Neural progenitor cell (in vitro differentiated cells): ENCODE measurements at regions not wholly inside any gene's neighbourhood (a gene's known extent, or its start where the extent isn't known, plus 50 kb on each side); places are given as distances from the start of the nearest gene placed in this dataset.

Experiments used
- DNase-seq: peaks from one replicate; pipeline ENCODE4 v3.0.0-alpha.2; 2016; ENCODE audit warnings: low spot score
- H2AFZ ChIP-seq: fragments of 200-600 bp; sonication (generic); replicated peaks from 2 replicates; pipeline ENCODE4 v1.6.1; 2016; ENCODE audit warnings: antibody characterized with exemption
- H3F3A ChIP-seq: fragments of 200-600 bp; sonication (generic); 2 replicates; pipeline ENCODE4 v1.6.1; 2016; ENCODE audit warnings: antibody characterized with exemption, low read depth
- H3K27ac ChIP-seq: fragments of 200-600 bp; sonication (generic); 2 replicates; pipeline ENCODE4 v1.5.1; 2016; ENCODE audit warnings: mild to moderate bottlenecking
- H3K27me3 ChIP-seq: fragments of 200-600 bp; sonication (generic); 2 replicates; pipeline ENCODE4 v1.6.1; 2016; ENCODE audit warnings: mild to moderate bottlenecking, moderate library complexity
- H3K36me3 ChIP-seq: fragments of 200-600 bp; sonication (generic); 2 replicates; pipeline ENCODE4 v1.5.1; 2016
- H3K4me1 ChIP-seq: fragments of 200-600 bp; sonication (generic); 2 replicates; pipeline ENCODE4 v1.6.1; 2016; ENCODE audit warnings: mixed run types
- H3K4me2 ChIP-seq: fragments of 200-600 bp; sonication (generic); 2 replicates; pipeline ENCODE4 v1.6.1; 2016
- H3K4me3 ChIP-seq: fragments of 200-600 bp; sonication (generic); 2 replicates; pipeline ENCODE4 v1.5.1; 2016
- H3K79me2 ChIP-seq: fragments of 200-600 bp; sonication (generic); 2 replicates; pipeline ENCODE4 v1.6.1; 2016; ENCODE audit warnings: low read depth
- H3K9ac ChIP-seq: fragments of 200-600 bp; sonication (generic); 2 replicates; pipeline ENCODE4 v1.6.1; 2016
- H3K9me3 ChIP-seq: fragments of 200-600 bp; sonication (generic); 2 replicates; pipeline ENCODE4 v1.5.1; 2016; ENCODE audit warnings: low read depth
- H4K20me1 ChIP-seq: fragments of 200-600 bp; sonication (generic); 2 replicates; pipeline ENCODE4 v1.6.1; 2016; ENCODE audit warnings: low read depth
- H3K27ac Mint-ChIP-seq: 3 replicates; pipeline ENCODE4 v1.8.0; 2021; ENCODE audit warnings: mixed read lengths
- H3K27me3 Mint-ChIP-seq: 2 replicates; pipeline ENCODE4 v1.8.0; 2022; ENCODE audit warnings: low read depth, mild to moderate bottlenecking, inconsistent platforms, moderate library complexity, mixed read lengths; ENCODE audit not compliant: insufficient read depth
- H3K36me3 Mint-ChIP-seq: 3 replicates; pipeline ENCODE4 v1.8.0; 2021; ENCODE audit warnings: mixed read lengths
- H3K4me1 Mint-ChIP-seq: 3 replicates; pipeline ENCODE4 v1.8.0; 2021; ENCODE audit warnings: mixed read lengths
- H3K4me3 Mint-ChIP-seq: 3 replicates; pipeline ENCODE4 v1.8.0; 2021; ENCODE audit warnings: mild to moderate bottlenecking, moderate library complexity, mixed read lengths
- H3K9me3 Mint-ChIP-seq: 3 replicates; pipeline ENCODE4 v1.8.0; 2020; ENCODE audit warnings: mixed read lengths
- EZH2 ChIP-seq: fragments of 200-600 bp; sonication (generic); IDR thresholded peaks from 2 replicates; pipeline ENCODE4 v1.6.1; 2017; ENCODE audit warnings: antibody characterized with exemption, mild to moderate bottlenecking, moderate library complexity
- EZH2phosphoT487 ChIP-seq: fragments of 200-600 bp; sonication (generic); IDR thresholded peaks from 2 replicates; pipeline ENCODE4 v1.6.1; 2017; ENCODE audit warnings: antibody characterized with exemption
- TF ChIP-seq, protein P1 (sequence below): fragments of 200-600 bp; sonication (generic); IDR thresholded peaks from 2 replicates; pipeline ENCODE4 v1.5.1; 2017; ENCODE audit warnings: antibody characterized with exemption, mild to moderate bottlenecking

DNA sequence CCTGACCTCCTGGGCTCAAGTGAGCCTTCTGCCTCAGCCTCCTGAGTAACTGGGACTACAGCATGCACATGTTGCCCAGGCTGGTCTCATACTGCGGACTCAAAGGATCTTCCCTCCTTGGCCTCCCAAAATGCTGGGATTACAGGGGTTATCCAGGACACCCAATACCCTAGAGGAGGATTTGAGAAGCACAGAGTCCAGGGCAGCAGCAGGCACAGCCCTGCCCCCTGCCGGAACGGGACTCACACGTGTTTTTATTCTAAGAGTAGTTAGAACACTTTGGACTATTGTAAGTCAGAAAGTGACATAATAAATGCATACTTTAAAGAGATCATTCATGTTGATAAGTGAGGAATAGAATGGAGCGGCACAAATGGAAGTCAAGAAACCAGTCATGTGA lies 80.2 kb downstream of the C6orf118 start:
- no peak for TF ChIP-seq EZH2
- TF ChIP-seq EZH2phosphoT487, result no peak
- TF ChIP-seq, protein P1, sequence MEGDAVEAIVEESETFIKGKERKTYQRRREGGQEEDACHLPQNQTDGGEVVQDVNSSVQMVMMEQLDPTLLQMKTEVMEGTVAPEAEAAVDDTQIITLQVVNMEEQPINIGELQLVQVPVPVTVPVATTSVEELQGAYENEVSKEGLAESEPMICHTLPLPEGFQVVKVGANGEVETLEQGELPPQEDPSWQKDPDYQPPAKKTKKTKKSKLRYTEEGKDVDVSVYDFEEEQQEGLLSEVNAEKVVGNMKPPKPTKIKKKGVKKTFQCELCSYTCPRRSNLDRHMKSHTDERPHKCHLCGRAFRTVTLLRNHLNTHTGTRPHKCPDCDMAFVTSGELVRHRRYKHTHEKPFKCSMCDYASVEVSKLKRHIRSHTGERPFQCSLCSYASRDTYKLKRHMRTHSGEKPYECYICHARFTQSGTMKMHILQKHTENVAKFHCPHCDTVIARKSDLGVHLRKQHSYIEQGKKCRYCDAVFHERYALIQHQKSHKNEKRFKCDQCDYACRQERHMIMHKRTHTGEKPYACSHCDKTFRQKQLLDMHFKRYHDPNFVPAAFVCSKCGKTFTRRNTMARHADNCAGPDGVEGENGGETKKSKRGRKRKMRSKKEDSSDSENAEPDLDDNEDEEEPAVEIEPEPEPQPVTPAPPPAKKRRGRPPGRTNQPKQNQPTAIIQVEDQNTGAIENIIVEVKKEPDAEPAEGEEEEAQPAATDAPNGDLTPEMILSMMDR, result no peak
- H3K4me3 ChIP-seq, result no peak overlapping the region
- no peaks in the 10 kb centered on the region for H3K9me3 ChIP-seq
- no peaks in the 10 kb centered on the region for H3K4me1 ChIP-seq
- H3K9me3 Mint-ChIP-seq, result no peaks in the 10 kb centered on the region
- no peaks in the 10 kb centered on the region for H3K27me3 ChIP-seq
- H2AFZ ChIP-seq, result no peak overlapping the region
- H3K79me2 ChIP-seq, result no peaks in the 10 kb centered on the region
- H3K4me3 Mint-ChIP-seq, result no peak overlapping the region
- no peaks in the 10 kb centered on the region for H3K36me3 ChIP-seq
- H3K9ac ChIP-seq, result no peak overlapping the region
- no peak for DNase-seq
- peaks cover 13% of the 10 kb centered on the region for H3K4me1 Mint-ChIP-seq
- H3K27ac Mint-ChIP-seq, result no peak overlapping the region
- no peaks in the 10 kb centered on the region for H4K20me1 ChIP-seq
- H3K27ac ChIP-seq, result no peak overlapping the region
- no peak overlapping the region for H3K4me2 ChIP-seq
- H3K27me3 Mint-ChIP-seq, result no peaks in the 10 kb centered on the region
- no peaks in the 10 kb centered on the region for H3K36me3 Mint-ChIP-seq
- H3F3A ChIP-seq, result no peaks in the 10 kb centered on the region

DNA sequence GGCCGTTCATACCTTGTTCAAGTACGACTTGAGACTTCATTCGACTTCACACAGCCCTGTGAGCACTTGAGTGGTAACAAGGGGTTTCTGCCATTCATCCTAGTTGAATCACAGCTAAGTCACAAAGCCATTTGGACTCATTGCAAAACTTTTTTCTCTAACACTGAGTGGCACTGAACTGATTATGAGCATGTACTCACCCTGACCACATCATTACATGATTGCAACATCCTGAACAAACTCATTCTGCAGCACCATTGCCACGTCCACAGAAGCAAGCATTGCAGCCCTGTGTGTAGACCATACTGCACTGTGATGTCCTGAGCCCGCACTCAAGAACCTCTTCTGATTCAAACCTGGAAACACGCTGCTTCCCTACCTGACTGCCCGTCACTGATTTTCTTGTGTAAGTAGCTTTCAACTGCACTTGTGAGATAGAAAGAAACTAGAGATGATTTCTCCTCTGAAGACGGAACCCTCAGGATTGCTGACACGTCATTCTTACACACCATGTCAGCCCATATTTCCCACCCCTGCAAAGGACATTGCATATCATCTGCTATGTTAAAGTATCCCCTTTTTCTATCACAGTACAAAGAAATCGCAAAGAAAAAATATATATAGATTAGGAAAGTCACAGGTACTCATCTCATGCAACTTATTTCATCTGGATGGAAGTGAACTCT lies 81.6 kb downstream of the C6orf118 start:
- Histone ChIP-seq H3K27me3 (no peaks in the 10 kb centered on the region), H3K9ac (no peak overlapping the region), H2AFZ (no peak overlapping the region), H3K27ac (no peak overlapping the region), H3K36me3 (no peaks in the 10 kb centered on the region), H3F3A (no peaks in the 10 kb centered on the region), H3K79me2 (no peaks in the 10 kb centered on the region), H4K20me1 (no peaks in the 10 kb centered on the region), H3K4me1 (no peaks in the 10 kb centered on the region), H3K9me3 (no peaks in the 10 kb centered on the region), H3K4me3 (no peak overlapping the region), H3K4me2 (no peak overlapping the region)
- Mint-ChIP-seq H3K4me1 (peaks cover 10% of the 10 kb centered on the region), H3K9me3 (no peaks in the 10 kb centered on the region), H3K27me3 (no peaks in the 10 kb centered on the region), H3K36me3 (no peaks in the 10 kb centered on the region), H3K27ac (no peak overlapping the region), H3K4me3 (no peak overlapping the region)
- TF ChIP-seq EZH2, result no peak
- TF ChIP-seq, protein P1, result no peak
- TF ChIP-seq EZH2phosphoT487, result no peak
- DNase-seq, result no peak

DNA sequence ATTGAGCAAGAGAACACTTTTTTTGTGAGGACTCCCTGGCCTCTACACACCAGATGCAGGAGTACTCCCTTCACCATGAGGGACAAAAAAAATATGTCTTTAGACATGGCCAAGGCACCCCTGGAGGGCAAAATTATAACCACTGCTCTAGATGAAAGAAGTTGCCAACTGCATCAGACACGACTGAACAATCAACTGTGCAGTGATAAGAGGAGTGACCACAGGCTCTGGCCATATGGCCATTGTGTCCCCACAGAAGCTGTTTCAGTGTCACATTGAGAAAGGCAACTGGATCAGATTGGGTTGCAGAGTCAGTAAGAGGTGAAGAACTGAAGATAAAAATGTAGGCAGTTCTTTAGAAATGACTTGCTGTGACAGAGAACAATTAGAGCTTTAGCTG lies 85.7 kb downstream of the C6orf118 start:
- no peak overlapping the region for H3K27ac Mint-ChIP-seq

More for the DNA sequence above, 85.7 kb downstream of the C6orf118 start:
- Histone ChIP-seq H3K9me3 (no peaks in the 10 kb centered on the region), H3K79me2 (no peaks in the 10 kb centered on the region), H3K4me3 (no peak overlapping the region), H3K4me2 (no peak overlapping the region), H4K20me1 (no peaks in the 10 kb centered on the region), H3K27me3 (no peaks in the 10 kb centered on the region), H3K9ac (no peak overlapping the region), H3F3A (no peaks in the 10 kb centered on the region), H3K36me3 (no peaks in the 10 kb centered on the region), H3K27ac (no peak overlapping the region), H2AFZ (peak overlapping the region; percentile 34), H3K4me1 (no peaks in the 10 kb centered on the region)
- Mint-ChIP-seq H3K4me1 (peaks cover 10% of the 10 kb centered on the region), H3K27me3 (peaks cover 6% of the 10 kb centered on the region), H3K9me3 (no peaks in the 10 kb centered on the region), H3K4me3 (no peak overlapping the region), H3K36me3 (no peaks in the 10 kb centered on the region)
- DNase-seq, result no peak
- TF ChIP-seq, protein P1, result no peak
- no peak for TF ChIP-seq EZH2
- no peak for TF ChIP-seq EZH2phosphoT487
